ENCODE measurements at regions not wholly inside any gene's neighbourhood (a gene's known extent, or its start where the extent isn't known, plus 50 kb on each side); places are given as distances from the start of the nearest gene placed in this dataset.
A peak's percentile ranks its signal among the peaks of the same experiment; 100 is the strongest.

GRCh38 chr3:111335512-111336303, 206.3 kb upstream of the CD96 start:
- no peak for DNase-seq (ENCODE audit: low read depth)
- in situ Hi-C loops (cut with HindIII; ENCODE audit: low pct_unique_long_range_greater_than_20kb, low sequenced_read_pairs): no loop called here

GRCh38 chr3:111336511-111336910, 205.5 kb upstream of the CD96 start:
- DNase-seq (ENCODE audit: low read depth): no peak
- in situ Hi-C loops (cut with HindIII; ENCODE audit: low pct_unique_long_range_greater_than_20kb, low sequenced_read_pairs): no loop called here

- in situ Hi-C loops (cut with HindIII; ENCODE audit: low pct_unique_long_range_greater_than_20kb, low sequenced_read_pairs): no loop called here
Observed at GRCh38 chr3:111338059-111338698, 203.8 kb upstream of the CD96 start.

GRCh38 chr3:111339017-111339416, 203.0 kb upstream of the CD96 start:
- in situ Hi-C loops (cut with HindIII; ENCODE audit: low pct_unique_long_range_greater_than_20kb, low sequenced_read_pairs): no loop called here
- DNase-seq (ENCODE audit: low read depth): no peak

More at GRCh38 chr3:111338059-111338698, 203.8 kb upstream of the CD96 start:
- DNase-seq (ENCODE audit: low read depth): peak; percentile 42

GRCh38 chr3:111351334-111351733, 190.7 kb upstream of the CD96 start:
- in situ Hi-C loops (cut with HindIII; ENCODE audit: low pct_unique_long_range_greater_than_20kb, low sequenced_read_pairs): no loop called here
- no peak for DNase-seq (ENCODE audit: low read depth)

- in situ Hi-C loops (cut with HindIII; ENCODE audit: low pct_unique_long_range_greater_than_20kb, low sequenced_read_pairs): no loop called here
- no peak for DNase-seq (ENCODE audit: low read depth)
Observed at GRCh38 chr3:111352585-111352984, 189.4 kb upstream of the CD96 start.

GRCh38 chr3:111359261-111360030, 182.6 kb upstream of the CD96 start:
- DNase-seq (ENCODE audit: low read depth): no peak
- in situ Hi-C loops (cut with HindIII; ENCODE audit: low pct_unique_long_range_greater_than_20kb, low sequenced_read_pairs): no loop called here

GRCh38 chr3:111362381-111363009, 179.5 kb upstream of the CD96 start:
- no peak for DNase-seq (ENCODE audit: low read depth)
- in situ Hi-C loops (cut with HindIII; ENCODE audit: low pct_unique_long_range_greater_than_20kb, low sequenced_read_pairs): no loop called here

- no peak for DNase-seq (ENCODE audit: low read depth)
Observed at GRCh38 chr3:111366515-111366914, 175.5 kb upstream of the CD96 start.

GRCh38 chr3:111368056-111368455, 173.9 kb upstream of the CD96 start:
- in situ Hi-C loops (cut with HindIII; ENCODE audit: low pct_unique_long_range_greater_than_20kb, low sequenced_read_pairs): no loop called here
- DNase-seq (ENCODE audit: low read depth): no peak

More at GRCh38 chr3:111366515-111366914, 175.5 kb upstream of the CD96 start:
- in situ Hi-C loops (cut with HindIII; ENCODE audit: low pct_unique_long_range_greater_than_20kb, low sequenced_read_pairs): no loop called here

- no peak for DNase-seq (ENCODE audit: low read depth)
- in situ Hi-C loops (cut with HindIII; ENCODE audit: low pct_unique_long_range_greater_than_20kb, low sequenced_read_pairs): no loop called here
Observed at GRCh38 chr3:111369958-111370357, 172.0 kb upstream of the CD96 start.

GRCh38 chr3:111373239-111373638, 168.8 kb upstream of the CD96 start:
- in situ Hi-C loops (cut with HindIII; ENCODE audit: low pct_unique_long_range_greater_than_20kb, low sequenced_read_pairs): no loop called here
- no peak for DNase-seq (ENCODE audit: low read depth)

- in situ Hi-C loops (cut with HindIII; ENCODE audit: low pct_unique_long_range_greater_than_20kb, low sequenced_read_pairs): no loop called here
- DNase-seq (ENCODE audit: low read depth): no peak
Observed at GRCh38 chr3:111373861-111374260, 168.1 kb upstream of the CD96 start.

- in situ Hi-C loops (cut with HindIII; ENCODE audit: low pct_unique_long_range_greater_than_20kb, low sequenced_read_pairs): no loop called here
- no peak for DNase-seq (ENCODE audit: low read depth)
Observed at GRCh38 chr3:111385971-111386495, 156.0 kb upstream of the CD96 start.

- in situ Hi-C loops (cut with HindIII; ENCODE audit: low pct_unique_long_range_greater_than_20kb, low sequenced_read_pairs): no loop called here
- peak; percentile 4 for DNase-seq (ENCODE audit: low read depth)
Observed at GRCh38 chr3:111392894-111393398, 149.1 kb upstream of the CD96 start.

GRCh38 chr3:111412656-111413055, 129.3 kb upstream of the CD96 start:
- DNase-seq (ENCODE audit: low read depth): peak; percentile 8
- in situ Hi-C loops (cut with HindIII; ENCODE audit: low pct_unique_long_range_greater_than_20kb, low sequenced_read_pairs): no loop called here

- DNase-seq (ENCODE audit: low read depth): no peak
- in situ Hi-C loops (cut with HindIII; ENCODE audit: low pct_unique_long_range_greater_than_20kb, low sequenced_read_pairs): no loop called here
Observed at GRCh38 chr3:111414531-111414930, 127.5 kb upstream of the CD96 start.

GRCh38 chr3:111415018-111415417, 127.0 kb upstream of the CD96 start:
- in situ Hi-C loops (cut with HindIII; ENCODE audit: low pct_unique_long_range_greater_than_20kb, low sequenced_read_pairs): no loop called here
- DNase-seq (ENCODE audit: low read depth): no peak
